Prostate gland (tissue), 2 donors: ENCODE measurements at regions not wholly inside any gene's neighbourhood (a gene's known extent, or its start where the extent isn't known, plus 50 kb on each side); places are given as distances from the start of the nearest gene placed in this dataset.

Experiments used
- POLR2AphosphoS5 ChIP-seq: sonication (generic); formaldehyde crosslinking; IDR thresholded peaks from one replicate; pipeline ENCODE4 v1.6.1; 2017; ENCODE audit warnings: antibody characterized with exemption
- TF ChIP-seq, protein P1 (sequence below), 4 experiments: fragments of 200-600 bp in 2 of 4; fragments of 450-650 bp in 2 of 4; sonication (generic) in 2 of 4; IDR thresholded peaks; 1 replicate in 3 of 4; 2 replicates in 1 of 4; pipeline ENCODE4 v1.5.1; 2016 to 2019; ENCODE audit warnings: antibody characterized with exemption in 4 of 4, mild to moderate bottlenecking in 2 of 4, moderate library complexity in 2 of 4

DNA sequence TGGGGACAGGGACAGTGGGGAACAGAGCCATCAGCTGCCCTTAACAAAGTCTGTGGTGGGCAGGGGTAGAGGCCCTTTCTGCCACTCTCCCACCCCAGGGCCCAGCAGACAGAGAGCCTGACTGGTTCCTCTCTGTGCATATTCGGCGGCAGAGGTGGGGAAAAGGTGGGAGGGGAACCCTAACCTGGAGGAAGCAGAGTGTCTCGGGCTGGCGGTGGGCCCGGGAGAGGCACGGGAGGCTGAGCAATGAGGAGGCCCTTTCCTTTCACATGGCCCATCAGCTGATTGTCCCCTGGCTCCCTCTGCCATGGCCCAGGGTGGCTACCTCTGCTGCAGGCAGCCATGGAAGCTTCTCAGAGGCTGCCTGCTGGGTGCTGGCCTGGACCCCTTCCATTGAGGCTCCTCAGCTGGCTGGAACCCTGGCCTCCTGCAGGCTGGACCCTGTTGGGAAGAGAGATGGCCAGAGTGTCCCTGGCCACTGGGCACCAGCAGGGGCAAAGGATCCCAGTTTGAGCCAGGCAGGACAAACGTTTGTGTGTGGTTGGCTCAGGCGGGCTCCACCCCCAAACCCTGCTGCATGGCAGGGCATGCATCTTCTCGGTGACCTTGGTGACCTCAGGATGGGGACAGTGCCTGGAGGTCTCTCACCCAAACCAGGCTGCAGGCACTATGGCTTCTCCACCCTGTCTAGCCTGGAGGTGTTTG is 202.8 kb upstream of the ZNF536 start:
- TF ChIP-seq, protein P1, sequence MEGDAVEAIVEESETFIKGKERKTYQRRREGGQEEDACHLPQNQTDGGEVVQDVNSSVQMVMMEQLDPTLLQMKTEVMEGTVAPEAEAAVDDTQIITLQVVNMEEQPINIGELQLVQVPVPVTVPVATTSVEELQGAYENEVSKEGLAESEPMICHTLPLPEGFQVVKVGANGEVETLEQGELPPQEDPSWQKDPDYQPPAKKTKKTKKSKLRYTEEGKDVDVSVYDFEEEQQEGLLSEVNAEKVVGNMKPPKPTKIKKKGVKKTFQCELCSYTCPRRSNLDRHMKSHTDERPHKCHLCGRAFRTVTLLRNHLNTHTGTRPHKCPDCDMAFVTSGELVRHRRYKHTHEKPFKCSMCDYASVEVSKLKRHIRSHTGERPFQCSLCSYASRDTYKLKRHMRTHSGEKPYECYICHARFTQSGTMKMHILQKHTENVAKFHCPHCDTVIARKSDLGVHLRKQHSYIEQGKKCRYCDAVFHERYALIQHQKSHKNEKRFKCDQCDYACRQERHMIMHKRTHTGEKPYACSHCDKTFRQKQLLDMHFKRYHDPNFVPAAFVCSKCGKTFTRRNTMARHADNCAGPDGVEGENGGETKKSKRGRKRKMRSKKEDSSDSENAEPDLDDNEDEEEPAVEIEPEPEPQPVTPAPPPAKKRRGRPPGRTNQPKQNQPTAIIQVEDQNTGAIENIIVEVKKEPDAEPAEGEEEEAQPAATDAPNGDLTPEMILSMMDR (IDR thresholded peaks at IDR 0.05): no peak
- no peak for TF ChIP-seq POLR2AphosphoS5
